AML-193 (cell line): ENCODE measurements at regions not wholly inside any gene's neighbourhood (a gene's known extent, or its start where the extent isn't known, plus 50 kb on each side); places are given as distances from the start of the nearest gene placed in this dataset.
"Not testable (repeated sequence)": the region's sequence is repeated elsewhere in the genome, so short reads cannot be mapped to it uniquely, and the experiment has no call there.

ENCODE experiments used
- DNase-seq, 2 experiments: peaks; one replicate each; lab custom pipeline; 2025; lab: John Stamatoyannopoulos, UW

- DNase-seq: no peak
Observed at GRCh38 chr10:25808372-25808771, 125.7 kb upstream of the MYO3A start.

GRCh38 chr10:25811052-25811685 lies 122.9 kb upstream of the MYO3A start:
- no peak for DNase-seq

GRCh38 chr10:25813511-25813910 lies 120.5 kb upstream of the MYO3A start:
- no peak for DNase-seq

- no peak for DNase-seq
Observed at GRCh38 chr10:25815236-25815635, 118.8 kb upstream of the MYO3A start.

- DNase-seq: no peak
Observed at GRCh38 chr10:25815999-25816768, 117.8 kb upstream of the MYO3A start.

- no peak for DNase-seq
Observed at GRCh38 chr10:25817200-25817599, 116.8 kb upstream of the MYO3A start.

- DNase-seq: no peak
Observed at GRCh38 chr10:25818751-25819150, 115.3 kb upstream of the MYO3A start.

- DNase-seq: no peak
Observed at GRCh38 chr10:25820472-25820871, 113.6 kb upstream of the MYO3A start.

GRCh38 chr10:25820874-25821273 lies 113.2 kb upstream of the MYO3A start:
- DNase-seq: no peak

GRCh38 chr10:25824050-25824449 lies 110.0 kb upstream of the MYO3A start:
- DNase-seq: no peak

- no peak for DNase-seq
Observed at GRCh38 chr10:25828475-25828874, 105.6 kb upstream of the MYO3A start.

- no peak for DNase-seq
Observed at GRCh38 chr10:25831080-25831479, 102.9 kb upstream of the MYO3A start.

- no peak for DNase-seq
Observed at GRCh38 chr10:25839683-25840082, 94.3 kb upstream of the MYO3A start.

- not testable (repeated sequence) for DNase-seq
Observed at GRCh38 chr10:25840875-25841274, 93.2 kb upstream of the MYO3A start.

GRCh38 chr10:25842146-25842545 lies 91.9 kb upstream of the MYO3A start:
- no peak for DNase-seq

- DNase-seq: no peak
Observed at GRCh38 chr10:25843551-25844170, 90.4 kb upstream of the MYO3A start.

- not testable (repeated sequence) for DNase-seq
Observed at GRCh38 chr10:25844716-25845115, 89.3 kb upstream of the MYO3A start.

- no peak for DNase-seq
Observed at GRCh38 chr10:25849268-25849667, 84.8 kb upstream of the MYO3A start.

- DNase-seq: no peak
Observed at GRCh38 chr10:25849988-25850387, 84.0 kb upstream of the MYO3A start.

GRCh38 chr10:25851548-25851947 lies 82.5 kb upstream of the MYO3A start:
- DNase-seq: no peak

- no peak for DNase-seq
Observed at GRCh38 chr10:25852364-25852941, 81.6 kb upstream of the MYO3A start.

GRCh38 chr10:25858076-25858475 lies 76.0 kb upstream of the MYO3A start:
- no peak for DNase-seq

GRCh38 chr10:25865267-25865666 lies 68.8 kb upstream of the MYO3A start:
- no peak for DNase-seq
